Activated naive CD4-positive, alpha-beta T cell treated with anti-CD3 and anti-CD28 coated beads, Interleukin-2, amount 50 U/mL, for 72 hours (primary cell): ENCODE measurements at regions not wholly inside any gene's neighbourhood (a gene's known extent, or its start where the extent isn't known, plus 50 kb on each side); places are given as distances from the start of the nearest gene placed in this dataset.

ENCODE experiments used
- ATAC-seq, 2 donors: fragments of 150-1000 bp; cut with Tn5 transposase; 2 replicates each; pipeline ENCODE4 v1.10.0; 2021; ENCODE audit warnings: mild to moderate bottlenecking in 2 of 2, moderate library complexity in 2 of 2
- DNase-seq, 2 donors: peaks; one replicate each; pipeline ENCODE4 v3.0.0; 2021 to 2022; ENCODE audit warnings: low spot score in 2 of 2
- H3K27ac Mint-ChIP-seq, 2 donors: one replicate each; pipeline ENCODE4 v1.8.0; 2022; ENCODE audit warnings: mild to moderate bottlenecking in 2 of 2, mixed read lengths in 2 of 2
- H3K36me3 Mint-ChIP-seq, 2 donors: one replicate each; pipeline ENCODE4 v1.8.0; 2022; ENCODE audit warnings: mixed read lengths in 2 of 2
- H3K9me3 Mint-ChIP-seq, 2 donors: one replicate each; pipeline ENCODE4 v1.8.0; 2022; ENCODE audit warnings: mixed read lengths in 2 of 2

DNA sequence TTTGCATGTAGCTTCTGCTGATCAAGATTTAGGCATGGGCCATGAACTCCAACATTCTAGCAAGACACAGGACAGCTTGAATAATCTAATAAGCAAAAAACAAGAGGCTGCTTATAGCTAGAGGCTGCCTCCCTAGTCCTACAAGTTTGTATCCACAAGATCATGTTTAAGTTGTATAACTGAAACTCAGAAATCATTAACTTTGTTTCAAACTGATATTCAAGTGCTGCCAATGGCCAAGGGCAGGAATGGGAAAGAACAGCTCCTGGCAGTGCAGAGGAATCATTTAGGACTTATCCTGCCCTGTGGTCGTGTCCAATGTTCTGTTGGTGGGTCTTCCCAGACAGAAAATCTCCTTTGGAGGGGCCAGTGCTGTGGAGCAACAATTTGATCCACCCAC is 209.6 kb upstream of the DDI1 start:
- Mint-ChIP-seq H3K36me3 (peaks cover 0 to 15% of the 10 kb centered on the region in 2 donors), H3K9me3 (peaks cover 13 to 18% of the 10 kb centered on the region in 2 donors), H3K27ac (no peak overlapping the region)
- no peak for ATAC-seq
- no peak for DNase-seq

DNA sequence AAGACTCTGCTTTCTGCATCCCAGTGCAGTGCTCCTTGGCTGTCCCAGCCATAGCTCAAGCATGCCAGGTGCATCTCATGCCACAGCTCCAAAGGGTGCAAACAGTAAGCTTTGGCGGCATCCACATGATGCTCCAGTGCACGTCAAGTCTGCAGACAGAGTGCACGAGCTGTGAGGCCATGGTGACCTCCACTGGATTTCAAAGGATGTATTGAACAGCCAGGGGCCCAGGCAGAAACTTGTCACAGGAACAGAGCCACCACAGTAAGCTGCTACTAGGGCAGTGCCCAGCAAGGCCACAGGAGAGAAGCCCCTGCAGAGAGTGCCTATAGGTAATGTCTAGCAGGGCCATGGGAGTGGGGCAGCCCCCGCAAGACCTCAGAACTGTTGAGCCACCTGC is 206.8 kb upstream of the DDI1 start:
- DNase-seq (no peak), ATAC-seq (no peak)
- Mint-ChIP-seq H3K27ac (no peak overlapping the region), H3K36me3 (peaks cover 0 to 24% of the 10 kb centered on the region in 2 donors), H3K9me3 (peaks cover 24% of the 10 kb centered on the region in 2 donors)

DNA sequence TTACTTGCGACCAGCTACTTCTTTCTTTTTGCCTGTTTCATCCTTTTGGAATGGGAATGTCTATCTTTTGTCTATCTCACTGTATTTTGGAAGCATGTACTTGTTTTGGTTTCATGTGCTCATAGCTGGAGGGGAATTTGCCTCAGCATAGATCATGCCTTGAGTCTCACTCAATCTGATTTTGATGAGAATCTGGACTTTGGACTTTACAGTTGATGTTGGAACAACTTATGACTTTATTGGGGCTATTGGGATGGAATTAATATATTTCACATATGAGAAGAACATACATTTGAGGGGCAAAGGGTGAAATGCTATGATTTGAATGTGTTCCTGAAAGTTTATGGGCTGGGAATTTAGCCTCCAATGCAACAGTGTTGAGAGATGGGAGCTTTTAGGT is 206.2 kb upstream of the DDI1 start:
- H3K36me3 Mint-ChIP-seq: peaks cover under 1 to 25% of the 10 kb centered on the region in 2 donors
- H3K9me3 Mint-ChIP-seq: peaks cover 24 to 25% of the 10 kb centered on the region in 2 donors
- DNase-seq (no peak), ATAC-seq (no peak)
- H3K27ac Mint-ChIP-seq: no peak overlapping the region

DNA sequence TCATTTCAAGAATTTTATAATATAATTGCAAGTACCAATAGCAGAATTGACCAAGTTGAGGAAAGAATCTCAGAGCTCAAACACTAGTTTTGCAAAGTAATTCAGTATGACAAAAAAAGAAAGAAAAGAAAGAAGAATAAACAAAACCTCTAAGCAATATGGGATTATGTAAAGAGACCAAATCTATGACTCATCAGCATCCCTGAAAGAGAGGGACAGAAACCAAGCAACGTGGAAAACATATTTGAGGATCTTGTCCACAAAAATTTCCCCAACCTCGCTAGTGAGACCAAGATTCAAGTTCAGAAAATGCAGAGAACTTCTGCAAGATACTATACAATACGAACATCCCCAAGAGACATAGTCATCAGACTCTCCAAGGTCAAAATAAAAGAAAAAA is 203.7 kb upstream of the DDI1 start:
- Mint-ChIP-seq H3K36me3 (peaks cover 8 to 34% of the 10 kb centered on the region in 2 donors), H3K27ac (no peak overlapping the region), H3K9me3 (peaks cover 32 to 39% of the 10 kb centered on the region in 2 donors)
- DNase-seq (no peak), ATAC-seq (no peak)

DNA sequence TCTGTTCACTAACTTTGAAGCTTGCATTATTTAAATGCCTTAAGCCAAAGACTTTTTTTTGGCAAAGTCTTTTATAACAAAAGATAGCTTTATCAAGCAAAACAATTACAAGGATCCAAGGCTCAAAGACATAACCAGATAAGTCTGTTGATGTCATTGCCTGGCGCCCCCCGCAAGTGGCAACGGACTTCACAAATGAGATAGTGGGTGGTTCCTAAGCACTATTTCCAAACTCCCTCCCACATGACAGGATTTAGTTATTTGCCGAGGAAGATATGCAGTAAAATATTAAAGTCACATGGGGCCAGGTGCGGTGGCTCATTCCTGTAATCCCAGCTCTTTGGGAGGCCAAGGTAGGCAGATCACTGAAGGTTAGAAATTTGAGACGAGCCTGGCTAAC is 194.2 kb upstream of the DDI1 start:
- no peak for DNase-seq
- ATAC-seq: no peak
- Mint-ChIP-seq H3K36me3 (no peaks in the 10 kb centered on the region), H3K27ac (no peak overlapping the region), H3K9me3 (peaks cover 0 to 3% of the 10 kb centered on the region in 2 donors)

DNA sequence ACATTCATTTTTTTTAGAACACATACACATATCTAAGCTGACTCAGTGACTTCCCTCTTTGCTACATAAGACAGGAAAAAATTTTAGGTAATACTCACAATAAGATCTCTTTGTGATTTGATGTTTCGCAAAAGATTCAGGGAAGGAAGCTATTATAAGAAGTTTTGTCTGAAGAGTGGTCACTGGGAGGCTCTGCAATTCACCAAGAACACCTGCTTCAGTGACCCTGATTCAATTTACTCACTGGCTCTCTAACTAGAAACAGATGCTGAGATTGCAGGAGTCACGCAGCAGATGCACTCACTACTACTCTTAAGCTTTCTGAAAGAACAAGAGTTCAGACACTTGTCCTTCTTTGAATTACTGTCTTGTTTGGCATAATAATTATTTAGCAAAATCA is 193.6 kb upstream of the DDI1 start:
- H3K27ac Mint-ChIP-seq: no peak overlapping the region
- DNase-seq (no peak), ATAC-seq (no peak)
- peaks cover 0 to 3% of the 10 kb centered on the region in 2 donors for H3K9me3 Mint-ChIP-seq
- no peaks in the 10 kb centered on the region for H3K36me3 Mint-ChIP-seq

DNA sequence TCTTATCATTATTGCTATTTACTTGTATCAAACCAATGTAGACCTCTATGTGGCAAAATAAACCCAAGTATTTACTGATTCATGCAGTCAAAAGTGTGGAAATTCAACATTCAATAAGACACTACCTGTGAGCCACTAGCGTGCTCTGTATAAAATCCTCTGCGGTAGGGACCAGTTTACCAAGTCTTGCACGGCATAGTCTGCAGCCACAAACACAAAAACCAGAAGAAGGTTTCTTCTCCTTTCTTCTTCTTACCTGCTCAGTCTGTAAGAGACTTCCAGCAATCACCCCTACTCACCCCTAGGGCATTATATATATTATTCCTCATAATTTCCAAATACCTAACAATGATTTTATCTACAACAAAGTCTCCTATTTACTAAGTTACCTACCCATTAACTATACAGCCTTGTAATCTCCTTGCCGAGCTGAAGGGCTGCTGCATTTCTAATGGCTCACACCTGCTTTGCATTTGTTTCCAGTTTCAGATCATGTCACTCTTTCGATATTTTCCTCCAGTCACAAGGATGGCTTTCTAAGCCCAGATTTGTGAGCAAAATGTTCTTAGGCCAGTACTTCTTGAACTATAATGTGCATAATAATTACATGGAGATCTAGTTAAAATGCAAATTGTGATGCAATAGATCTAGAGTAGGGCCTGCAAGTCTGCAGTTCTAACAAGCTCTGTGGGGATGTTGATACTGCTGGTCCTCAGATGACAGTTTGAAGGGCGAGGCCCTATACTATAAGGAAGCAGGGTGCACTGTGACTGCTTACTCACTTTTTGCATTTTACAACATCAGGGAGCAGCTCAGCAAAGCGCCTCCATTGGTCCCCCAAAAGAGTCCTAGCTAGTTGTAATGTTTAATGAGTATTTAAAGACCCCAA is 191.9 kb upstream of the DDI1 start:
- H3K27ac Mint-ChIP-seq: peak overlapping the region in 1 of 2 donors; percentile 23
- DNase-seq (no peak), ATAC-seq (no peak)
- no peaks in the 10 kb centered on the region for H3K36me3 Mint-ChIP-seq
- peaks cover 0 to 3% of the 10 kb centered on the region in 2 donors for H3K9me3 Mint-ChIP-seq

DNA sequence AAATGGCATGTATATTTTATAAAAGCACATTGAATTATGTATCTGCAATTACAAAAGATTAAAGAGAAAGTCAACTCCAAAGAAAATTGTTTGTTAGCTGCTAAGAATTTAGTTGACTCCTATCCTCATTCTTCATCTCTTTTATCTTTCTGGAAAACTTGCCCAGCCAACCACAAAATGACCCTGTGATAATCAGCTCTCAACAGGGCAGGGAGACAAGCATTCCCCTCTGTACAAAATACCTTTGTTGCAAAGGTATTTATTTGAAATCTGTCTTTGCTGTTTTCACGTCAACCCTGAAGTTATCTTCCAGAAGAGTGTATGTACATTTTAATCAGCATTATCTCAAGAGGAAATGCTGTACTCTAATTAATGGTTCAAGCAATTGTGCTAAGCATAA is 191.1 kb upstream of the DDI1 start:
- H3K36me3 Mint-ChIP-seq: no peaks in the 10 kb centered on the region
- H3K27ac Mint-ChIP-seq: no peak overlapping the region
- ATAC-seq (no peak), DNase-seq (no peak)
- H3K9me3 Mint-ChIP-seq: peaks cover 0 to 3% of the 10 kb centered on the region in 2 donors

DNA sequence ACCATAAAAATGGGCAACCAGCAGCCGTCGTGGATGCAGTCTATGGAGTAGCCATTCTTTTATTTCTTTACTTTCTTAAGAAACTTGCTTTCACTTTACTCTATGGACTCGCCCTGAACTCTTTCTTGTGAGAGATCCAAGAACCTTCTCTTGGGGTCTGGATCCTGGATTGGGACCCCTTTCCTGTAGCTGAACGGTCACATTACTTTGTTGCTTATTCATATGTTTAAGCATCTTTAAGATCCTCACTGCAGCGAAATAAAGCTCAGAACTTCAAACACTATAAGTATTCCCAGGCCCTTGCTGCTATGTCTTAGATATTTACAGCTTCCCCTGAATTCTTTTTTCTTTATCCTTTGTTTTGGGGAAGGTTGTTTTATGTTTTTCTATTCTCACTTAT is 187.8 kb upstream of the DDI1 start:
- Mint-ChIP-seq H3K27ac (no peak overlapping the region), H3K9me3 (peaks cover 0 to under 1% of the 10 kb centered on the region in 2 donors), H3K36me3 (no peaks in the 10 kb centered on the region)
- ATAC-seq (no peak), DNase-seq (no peak)

DNA sequence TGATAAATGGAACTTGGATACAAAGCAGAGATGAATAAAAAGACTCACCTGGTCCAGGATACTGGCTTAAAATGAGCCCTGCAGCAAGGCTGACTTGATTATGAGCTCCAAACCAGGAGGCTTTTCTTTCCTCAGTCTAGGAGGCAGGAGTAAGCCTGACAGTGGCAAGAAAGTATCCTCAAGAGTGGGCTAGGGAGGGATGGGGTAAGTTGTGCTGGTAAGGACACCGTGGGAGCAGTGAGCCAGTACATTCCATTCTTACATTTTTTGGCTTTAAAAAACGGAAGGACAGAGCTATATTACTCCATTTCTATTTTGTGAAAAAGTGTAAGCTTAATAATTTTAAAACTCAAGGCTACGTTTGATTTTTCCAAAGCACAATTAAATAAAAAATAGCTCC is 187.1 kb upstream of the DDI1 start:
- Mint-ChIP-seq H3K9me3 (no peaks in the 10 kb centered on the region), H3K27ac (no peak overlapping the region), H3K36me3 (no peaks in the 10 kb centered on the region)
- DNase-seq (no peak), ATAC-seq (no peak)

DNA sequence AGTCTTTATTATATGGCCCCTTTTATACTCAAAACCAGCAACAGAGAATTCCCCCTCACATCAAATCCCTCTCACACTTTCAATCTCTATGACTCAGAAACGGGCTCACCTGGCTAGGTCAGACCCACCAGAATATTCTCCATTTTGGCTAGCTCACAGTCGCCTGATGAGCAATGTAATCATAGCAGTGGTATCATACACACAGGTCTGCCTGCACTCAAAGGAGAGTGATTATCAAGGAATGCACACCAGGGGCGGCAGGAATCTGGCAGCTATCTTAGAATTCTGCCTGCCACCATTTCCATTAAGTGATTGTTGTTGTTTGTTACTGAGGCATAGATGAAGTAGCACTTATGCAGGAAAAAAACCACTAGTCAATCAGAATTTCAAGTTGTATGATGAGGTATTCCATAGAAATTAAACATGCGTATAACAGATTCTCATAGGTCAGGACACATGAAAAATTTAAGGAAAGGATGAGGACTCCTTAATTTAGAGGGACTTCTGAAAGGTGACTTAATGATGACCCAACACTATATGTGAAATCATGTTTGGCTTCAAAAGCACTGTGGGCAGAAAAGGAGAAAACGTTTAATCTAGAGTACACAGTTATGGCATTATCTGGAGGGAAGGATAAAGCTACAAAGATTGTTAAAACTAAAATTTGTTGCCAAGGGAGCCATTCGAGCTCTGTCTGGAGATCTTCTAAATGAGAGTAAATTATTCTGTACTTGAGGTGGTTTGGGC is 185.8 kb upstream of the DDI1 start:
- ATAC-seq (no peak), DNase-seq (no peak)
- Mint-ChIP-seq H3K27ac (no peak overlapping the region), H3K9me3 (peaks cover 0 to 4% of the 10 kb centered on the region in 2 donors), H3K36me3 (no peaks in the 10 kb centered on the region)

DNA sequence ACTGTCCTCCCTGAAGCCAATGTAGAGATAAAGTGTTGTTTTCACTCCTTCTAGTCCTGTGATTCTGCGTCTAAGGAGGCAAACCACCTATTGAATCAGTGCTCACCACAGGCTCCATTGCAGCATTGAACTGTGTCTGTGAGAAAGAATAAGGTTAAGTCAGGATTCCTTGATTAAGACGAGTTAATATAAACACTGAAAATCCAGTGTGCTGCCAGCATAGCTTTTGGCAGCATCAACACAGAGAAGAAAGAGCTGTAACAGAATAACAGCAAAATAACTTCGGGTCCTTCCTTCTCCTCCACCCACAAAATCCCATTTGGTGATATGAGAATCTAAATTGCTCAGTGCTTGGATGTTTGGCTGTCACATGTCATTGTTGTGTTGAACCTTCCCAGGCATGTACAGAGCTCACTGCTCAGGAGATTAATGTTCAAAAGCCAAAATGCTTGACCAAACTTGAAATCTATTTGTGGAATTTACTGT is 185.2 kb upstream of the DDI1 start:
- peaks cover 0 to 10% of the 10 kb centered on the region in 2 donors for H3K9me3 Mint-ChIP-seq

More for the DNA sequence above, 185.2 kb upstream of the DDI1 start:
- H3K36me3 Mint-ChIP-seq: no peaks in the 10 kb centered on the region
- DNase-seq: no peak
- H3K27ac Mint-ChIP-seq: no peak overlapping the region
- ATAC-seq: no peak
